H1 (cell line): ENCODE measurements at regions not wholly inside any gene's neighbourhood (a gene's known extent, or its start where the extent isn't known, plus 50 kb on each side); places are given as distances from the start of the nearest gene placed in this dataset.

Experiments
- HDAC6 ChIP-seq: IDR thresholded peaks from one replicate; pipeline ENCODE4 v1.7.1; 2012; ENCODE audit warnings: low read depth, mild to moderate bottlenecking, inconsistent platforms, low read length, moderate library complexity
- MAFK ChIP-seq: IDR thresholded peaks from 2 replicates; pipeline ENCODE4 v1.6.1; 2012; ENCODE audit warnings: low read depth, mild to moderate bottlenecking, improper control_type of control experiment, low read length
- POU5F1 ChIP-seq: IDR thresholded peaks from 2 replicates; pipeline ENCODE4 v1.6.1; 2011; ENCODE audit warnings: low read depth, mild to moderate bottlenecking, low read length, moderate library complexity
- SIN3A ChIP-seq, 2 experiments: IDR thresholded peaks in 1 of 2; conservative IDR thresholded peaks in 1 of 2; 2 replicates each; pipeline ENCODE4 v1.6.1; 2011 to 2012; ENCODE audit warnings: low read length in 2 of 2, improper control_type of control experiment in 1 of 2, low read depth in 1 of 2, mild to moderate bottlenecking in 1 of 2
- TEAD4 ChIP-seq: IDR thresholded peaks from 2 replicates; pipeline ENCODE4 v1.6.1; 2012; ENCODE audit warnings: low read depth, low read length, inconsistent platforms, mixed read lengths

GRCh38 chr15:97680606-97681220, 279.8 kb upstream of the ARRDC4 start (continued):
- no peak for TF ChIP-seq MAFK
- no peak for TF ChIP-seq TEAD4
- TF ChIP-seq HDAC6: no peak
- no peak for TF ChIP-seq SIN3A (conservative IDR thresholded peaks at IDR 0.05 in 1 of 2, IDR thresholded peaks at IDR 0.05 in 1 of 2; ENCODE audit: low read depth in 1 of 2, low read length in 2 of 2)
- no peak for TF ChIP-seq POU5F1
- TF ChIP-seq, all 59 proteins: peak for 0
